Astrocyte of the hippocampus (primary cell): ENCODE measurements at regions not wholly inside any gene's neighbourhood (a gene's known extent, or its start where the extent isn't known, plus 50 kb on each side); places are given as distances from the start of the nearest gene placed in this dataset.
A peak's percentile ranks its signal among the peaks of the same experiment; 100 is the strongest.
"Not testable (repeated sequence)": the region's sequence is repeated elsewhere in the genome, so short reads cannot be mapped to it uniquely, and the experiment has no call there.

Experiments used
- DNase-seq: peaks from one replicate; pipeline ENCODE4 v3.0.0; 2011; ENCODE audit warnings: low read depth, low spot score

- peak; percentile 51 for DNase-seq
These were observed 64.0 kb downstream of the CCNG2 start for GRCh38 chr4:77220828-77221613.

- DNase-seq = no peak
These were observed 68.0 kb downstream of the CCNG2 start for GRCh38 chr4:77225022-77225421.

GRCh38 chr4:77226939-77227705, 70.1 kb downstream of the CCNG2 start:
- DNase-seq = no peak

GRCh38 chr4:77229433-77229832, 72.4 kb downstream of the CCNG2 start:
- DNase-seq = no peak

- DNase-seq = peak; percentile 45
These were observed 75.6 kb downstream of the CCNG2 start for GRCh38 chr4:77232653-77233052.

GRCh38 chr4:77235289-77235854, 78.4 kb downstream of the CCNG2 start:
- DNase-seq = no peak

GRCh38 chr4:77236806-77237205, 79.8 kb downstream of the CCNG2 start:
- no peak for DNase-seq

- DNase-seq = peak; percentile 66
These were observed 83.6 kb downstream of the CCNG2 start for GRCh38 chr4:77240469-77241066.

- DNase-seq = no peak
These were observed 91.8 kb downstream of the CCNG2 start for GRCh38 chr4:77248805-77249204.

- no peak for DNase-seq
These were observed 94.7 kb downstream of the CCNG2 start for GRCh38 chr4:77251751-77252150.

- DNase-seq = no peak
These were observed 106.2 kb downstream of the CCNG2 start for GRCh38 chr4:77263247-77263646.

GRCh38 chr4:77263976-77264375, 107.0 kb downstream of the CCNG2 start:
- not testable (repeated sequence) for DNase-seq

GRCh38 chr4:77264826-77265225, 107.8 kb downstream of the CCNG2 start:
- DNase-seq = no peak

GRCh38 chr4:77268108-77268507, 111.1 kb downstream of the CCNG2 start:
- DNase-seq = no peak

- no peak for DNase-seq
These were observed 112.5 kb downstream of the CCNG2 start for GRCh38 chr4:77269505-77269904.

- DNase-seq = no peak
These were observed 116.4 kb downstream of the CCNG2 start for GRCh38 chr4:77273412-77273811.

GRCh38 chr4:77279114-77279513, 122.1 kb downstream of the CCNG2 start:
- DNase-seq = not testable (repeated sequence)

- peak; percentile 3 for DNase-seq
These were observed 125.3 kb downstream of the CCNG2 start for GRCh38 chr4:77282305-77282704.

- DNase-seq = peak; percentile 2
These were observed 127.0 kb downstream of the CCNG2 start for GRCh38 chr4:77284036-77284435.

- DNase-seq = no peak
These were observed 129.9 kb downstream of the CCNG2 start for GRCh38 chr4:77286906-77287305.

GRCh38 chr4:77293426-77293825, 136.4 kb downstream of the CCNG2 start:
- DNase-seq = no peak

- not testable (repeated sequence) for DNase-seq
These were observed 144.0 kb downstream of the CCNG2 start for GRCh38 chr4:77300996-77301395.
